Activated CD4-positive, alpha-beta T cell treated with anti-CD3 and anti-CD28 coated beads for 48 hours (primary cell): ENCODE measurements at regions not wholly inside any gene's neighbourhood (a gene's known extent, or its start where the extent isn't known, plus 50 kb on each side); places are given as distances from the start of the nearest gene placed in this dataset.

ENCODE experiments used
- DNase-seq: peaks from one replicate; pipeline ENCODE4 v3.0.0-alpha.2; 2020

DNA sequence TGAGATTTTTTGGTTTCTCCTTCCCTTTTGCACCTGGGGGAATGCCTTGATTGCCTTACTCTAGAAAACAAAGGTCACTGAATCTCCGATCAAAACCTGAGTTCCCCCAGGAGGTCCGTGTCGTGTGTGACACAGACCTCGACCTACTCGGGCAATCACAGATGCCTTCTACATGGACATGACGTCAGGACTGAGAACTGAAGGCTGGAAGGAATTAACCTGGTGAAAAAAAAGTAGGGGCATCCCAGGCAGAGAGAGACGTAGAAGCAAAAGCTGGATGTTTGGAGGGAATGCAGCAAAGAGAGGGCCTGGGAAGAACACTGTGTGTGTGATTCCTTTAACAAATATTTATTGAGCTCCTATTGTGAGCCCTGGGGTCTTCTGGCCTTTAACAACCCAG lies 178.0 kb downstream of the PRDM2 start:
- DNase-seq, result no peak

DNA sequence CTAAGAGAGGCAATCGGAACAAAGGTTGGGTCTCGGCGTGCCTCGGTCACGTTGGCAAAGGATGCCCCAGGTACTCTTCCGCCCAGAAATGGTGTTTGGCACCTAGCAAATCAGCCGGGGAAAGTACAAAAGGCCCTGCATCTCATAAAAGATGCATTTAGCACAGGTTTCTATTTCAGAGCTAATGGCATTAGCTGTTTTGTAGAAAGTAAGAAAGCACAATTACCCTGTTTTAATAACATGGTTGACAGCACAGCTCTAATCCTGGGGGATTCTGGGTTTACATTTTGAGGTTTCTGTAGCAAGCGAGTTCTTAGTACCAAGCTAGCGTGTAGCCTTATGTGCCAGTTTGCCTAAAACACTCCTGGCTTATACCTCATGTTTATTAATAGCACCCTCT lies 178.5 kb downstream of the PRDM2 start:
- no peak for DNase-seq

DNA sequence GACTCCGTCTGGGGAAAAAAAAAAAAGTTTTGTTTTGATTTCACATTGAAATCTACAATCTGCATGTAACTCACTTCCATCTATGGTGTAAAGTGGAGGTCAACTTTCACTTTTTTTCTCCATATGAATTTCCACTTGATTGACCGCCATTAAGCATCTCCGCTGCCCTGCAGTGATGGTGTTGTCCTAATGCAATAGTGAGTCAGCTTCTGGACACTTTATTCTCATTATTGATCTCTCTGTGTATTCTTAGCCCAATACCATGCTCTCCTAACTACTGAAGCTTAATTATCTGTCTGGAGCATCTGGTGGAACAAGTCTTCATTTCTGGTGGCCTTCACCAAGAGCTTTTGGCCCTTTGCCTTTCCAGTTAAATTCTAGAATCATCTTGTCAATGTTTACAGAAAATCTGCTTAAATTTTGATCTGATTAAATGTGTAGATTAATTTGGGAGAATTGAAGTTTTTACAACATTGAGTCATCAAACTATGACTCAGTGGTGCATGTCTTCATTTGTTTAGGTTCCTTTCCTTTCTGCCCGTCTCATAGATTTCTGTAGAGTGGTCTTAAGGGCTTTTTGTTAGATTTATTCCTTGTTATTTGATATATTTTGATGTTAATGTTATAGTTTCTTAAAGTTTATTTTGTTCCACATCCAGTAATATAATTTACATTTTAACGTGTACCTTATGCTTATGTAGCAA lies 181.5 kb downstream of the PRDM2 start:
- no peak for DNase-seq

DNA sequence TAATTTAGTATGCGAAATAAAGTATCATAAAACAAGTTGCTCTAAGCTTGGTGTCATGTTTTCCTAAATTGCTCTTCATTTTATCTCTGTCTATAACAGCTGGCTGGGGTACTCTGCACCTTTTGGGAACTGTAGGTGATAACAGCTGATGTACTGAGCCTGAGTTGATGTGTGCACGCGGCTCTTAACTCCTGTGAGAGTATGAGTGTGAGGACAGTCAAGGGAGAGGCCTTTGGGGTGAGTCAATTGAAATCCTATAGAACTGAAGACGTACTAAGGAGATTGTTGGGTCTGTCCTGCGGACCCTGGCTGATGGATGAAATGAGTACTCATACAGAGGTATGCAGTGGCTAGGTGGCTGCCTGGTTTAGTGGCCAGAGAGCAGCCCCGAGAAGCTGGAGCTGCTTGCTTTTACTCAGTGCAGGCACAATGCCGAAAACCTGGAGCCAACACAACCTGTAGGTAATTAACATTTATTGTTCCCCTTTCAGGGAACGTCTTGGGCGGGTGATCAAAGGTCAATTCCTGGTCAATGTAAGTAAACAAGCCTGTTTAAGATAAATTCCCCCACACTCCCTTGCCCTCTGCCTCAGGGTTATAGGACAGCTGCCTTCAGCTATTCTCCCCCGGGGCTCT lies 188.5 kb downstream of the PRDM2 start:
- DNase-seq, result no peak

DNA sequence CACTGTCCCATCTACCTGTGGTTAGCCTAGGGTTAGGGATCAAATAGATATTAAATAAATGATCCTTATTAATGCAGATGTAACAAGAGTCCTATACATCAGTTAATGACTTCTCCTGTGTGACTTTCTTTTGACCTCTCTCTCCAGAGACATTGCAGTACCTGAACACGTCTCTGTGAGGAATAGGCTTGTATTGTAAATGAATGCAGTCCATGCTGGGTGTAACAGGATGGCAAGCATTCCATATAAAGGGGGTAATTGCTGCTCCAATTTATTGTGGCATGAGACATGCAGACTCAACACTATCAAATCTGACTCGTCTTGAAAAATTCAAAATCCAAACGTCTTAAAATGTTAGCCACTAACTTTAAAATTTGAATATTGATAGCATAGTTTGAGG lies 189.5 kb downstream of the PRDM2 start:
- no peak for DNase-seq

DNA sequence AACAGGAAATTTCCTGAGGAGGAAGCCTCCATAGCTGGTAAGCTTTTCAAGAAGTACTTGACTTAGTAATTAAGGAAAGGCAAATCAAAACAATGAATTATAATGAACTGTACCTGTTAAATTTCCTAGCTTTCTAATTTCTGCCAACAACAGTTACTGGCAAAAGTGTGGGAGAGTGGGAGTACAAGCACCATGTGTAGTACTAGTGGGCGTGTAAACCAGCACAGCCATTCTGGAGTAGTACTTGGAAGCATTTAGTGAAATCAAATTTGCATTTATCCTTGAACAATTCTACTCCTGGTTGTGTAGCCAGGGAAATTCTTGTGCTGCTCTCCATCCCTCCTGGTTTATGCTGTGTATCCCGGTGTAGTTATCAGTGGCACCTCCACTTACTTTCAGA lies 190.8 kb downstream of the PRDM2 start:
- DNase-seq, result no peak

- DNase-seq, result no peak
Observed at GRCh38 chr1:13892198-13892597, 192.2 kb downstream of the PRDM2 start.

GRCh38 chr1:13892671-13893325 lies 192.8 kb downstream of the PRDM2 start:
- no peak for DNase-seq

DNA sequence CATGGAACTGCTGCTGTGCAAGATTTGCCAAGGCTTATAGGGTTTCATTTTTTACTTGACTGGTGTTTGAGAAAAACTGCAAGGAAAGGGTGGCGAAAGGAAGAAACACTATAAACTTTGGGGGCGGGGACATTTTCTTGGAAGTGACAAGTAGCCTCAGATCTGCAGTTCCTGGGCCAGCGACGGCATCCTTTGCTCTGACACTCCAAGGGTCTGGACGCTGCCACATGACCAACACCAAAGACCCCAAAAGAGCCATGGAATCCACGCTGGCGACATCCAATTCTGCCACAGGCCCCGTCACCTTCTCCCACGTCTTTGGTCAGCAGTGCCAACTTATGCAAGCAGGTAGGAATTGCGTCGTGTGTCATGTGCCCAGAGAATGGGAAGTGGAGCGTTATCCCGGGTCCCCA lies 193.4 kb downstream of the PRDM2 start:
- no peak for DNase-seq

- DNase-seq, result no peak
Observed at GRCh38 chr1:13896932-13897331, 196.9 kb downstream of the PRDM2 start.

DNA sequence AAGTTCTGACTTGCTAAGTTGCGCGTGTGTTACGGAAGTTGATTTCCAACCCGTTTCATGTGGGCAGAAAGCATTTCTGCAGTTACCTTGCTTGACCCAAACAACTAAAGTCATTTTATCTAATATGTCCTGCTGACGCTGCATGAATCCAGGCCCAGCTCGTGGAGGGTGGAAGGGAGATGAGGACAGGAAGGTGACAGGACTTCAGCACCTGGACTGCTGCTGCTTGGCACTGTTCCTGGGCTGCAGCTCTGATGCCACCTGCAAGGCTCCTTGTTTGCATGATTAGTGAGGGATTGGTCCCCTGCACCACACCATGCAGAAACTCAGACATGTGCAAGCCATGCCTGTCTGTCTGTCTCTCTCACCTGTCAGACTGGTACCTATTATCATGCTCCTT lies 198.4 kb downstream of the PRDM2 start:
- DNase-seq, result no peak

DNA sequence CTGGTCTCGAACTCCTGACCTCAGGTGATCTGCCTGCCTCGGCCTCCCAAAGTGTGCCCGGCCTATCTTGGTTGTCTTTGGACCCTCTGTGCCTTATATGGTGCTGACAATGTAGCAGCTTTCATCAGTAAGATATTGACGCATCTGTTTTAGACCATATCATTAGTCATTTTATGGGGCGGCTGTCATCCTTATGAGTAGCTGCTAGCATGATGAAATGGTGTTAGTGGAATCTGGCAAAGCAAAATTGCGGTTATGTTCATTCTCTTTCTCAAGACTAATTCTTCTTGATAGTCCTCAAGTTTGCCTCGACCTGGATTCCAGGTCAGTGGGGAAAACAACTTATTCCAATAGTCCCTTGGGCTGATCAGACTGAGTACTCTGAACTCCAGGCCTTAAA lies 199.9 kb downstream of the PRDM2 start:
- DNase-seq, result no peak

DNA sequence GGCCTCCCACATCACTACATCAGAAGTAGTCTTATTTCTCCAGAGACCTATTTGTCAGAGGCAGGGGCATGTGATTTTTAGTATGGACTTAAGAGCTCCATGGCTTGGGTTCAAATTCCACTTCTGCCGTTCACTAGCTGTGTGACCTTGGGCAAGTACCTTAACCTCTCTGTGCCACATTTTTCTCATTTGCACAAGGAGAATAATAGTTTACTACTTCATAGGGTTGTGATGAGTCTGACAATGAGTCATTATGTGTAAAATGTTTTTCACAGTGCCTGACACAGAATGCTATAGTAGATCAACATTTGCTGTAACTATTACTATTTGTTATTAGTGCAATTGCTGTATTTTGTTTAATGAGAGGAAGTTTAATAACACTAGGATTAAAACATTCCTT lies 200.6 kb downstream of the PRDM2 start:
- DNase-seq, result no peak

- DNase-seq, result no peak
Observed at GRCh38 chr1:13901039-13901438, 201.1 kb downstream of the PRDM2 start.

- no peak for DNase-seq
Observed at GRCh38 chr1:13901597-13901996, 201.6 kb downstream of the PRDM2 start.

- no peak for DNase-seq
Observed at GRCh38 chr1:13908128-13908527, 208.1 kb downstream of the PRDM2 start.

- no peak for DNase-seq
Observed at GRCh38 chr1:13911697-13912619, 212.0 kb downstream of the PRDM2 start.

GRCh38 chr1:13913396-13913795 lies 213.4 kb downstream of the PRDM2 start:
- DNase-seq, result no peak

GRCh38 chr1:13916530-13916929 lies 216.5 kb downstream of the PRDM2 start:
- no peak for DNase-seq

DNA sequence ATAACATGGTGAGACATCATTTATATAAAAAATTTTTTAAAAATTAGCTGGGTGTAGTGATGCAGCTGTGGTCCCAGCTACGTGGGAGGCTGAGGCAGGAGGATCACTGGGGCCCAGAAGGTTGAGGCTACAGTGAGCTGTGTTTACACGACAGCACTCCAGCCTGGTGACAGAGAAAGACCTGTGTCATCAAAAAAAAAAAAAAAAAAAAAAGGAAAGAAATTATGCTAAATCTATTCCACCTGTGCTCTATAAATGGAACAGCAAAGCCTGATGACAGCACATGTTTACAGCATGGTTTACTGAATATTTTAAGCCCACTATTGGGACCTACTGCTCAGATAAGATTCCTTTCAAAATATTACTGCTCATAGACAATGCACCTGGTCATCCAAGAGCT lies 217.6 kb downstream of the PRDM2 start:
- DNase-seq, result no peak

GRCh38 chr1:13918862-13919261 lies 218.9 kb downstream of the PRDM2 start:
- no peak for DNase-seq

- DNase-seq, result no peak
Observed at GRCh38 chr1:13921190-13921589, 221.2 kb downstream of the PRDM2 start.

- DNase-seq, result no peak
Observed at GRCh38 chr1:13922466-13923110, 222.6 kb downstream of the PRDM2 start.
